Panc1 (cell line): ENCODE measurements at regions not wholly inside any gene's neighbourhood (a gene's known extent, or its start where the extent isn't known, plus 50 kb on each side); places are given as distances from the start of the nearest gene placed in this dataset.

ENCODE experiments used
- ATAC-seq: fragments of 200-7000 bp; cut with Tn5 transposase; 2 replicates; pipeline ENCODE4 v1.9.1; 2020; ENCODE audit warnings: mild to moderate bottlenecking, moderate library complexity
- BruUV-seq: library from RNA; stranded (reverse); fragments of 400-500 nt; replicated peaks from 2 replicates; lab custom pipeline; 2021; lab: Mats Ljungman, UMichigan
- CTCF ChIA-PET: fragments of 300-600 bp; sonication (Branson Sonifier 250); formaldehyde crosslinking; loops from one replicate; lab custom pipeline; 2022; ENCODE audit warnings: antibody characterized with exemption; lab: Charles Lee
- POLR2A ChIA-PET: fragments of 300-600 bp; sonication (Branson Sonifier 250); formaldehyde crosslinking; loops from one replicate; lab custom pipeline; 2022; ENCODE audit warnings: antibody characterized with exemption; lab: Charles Lee
- DNase-seq: peaks from one replicate; pipeline ENCODE4 v3.0.0-alpha.2; 2010; ENCODE audit warnings: low read depth, low spot score
- H3K27ac ChIP-seq: 2 replicates; pipeline ENCODE4 v1.5.1; 2011; ENCODE audit warnings: mild to moderate bottlenecking, low read length, inconsistent platforms
- H3K27me3 ChIP-seq: fragments of 200-500 bp; sonication (Bioruptor generic); 2 replicates; pipeline ENCODE4 v1.6.0; 2014; ENCODE audit warnings: low read length, inconsistent platforms; ENCODE audit not compliant: control insufficient read depth, insufficient read depth
- H3K36me3 ChIP-seq: fragments of 200-500 bp; sonication (Bioruptor generic); 2 replicates; pipeline ENCODE4 v1.5.1; 2014; ENCODE audit warnings: inconsistent platforms, mild to moderate bottlenecking, low read length, moderate library complexity; ENCODE audit not compliant: control insufficient read depth, insufficient read depth
- H3K4me1 ChIP-seq: 2 replicates; pipeline ENCODE4 v1.5.1; 2011; ENCODE audit warnings: inconsistent platforms, mild to moderate bottlenecking, low read length, moderate library complexity; ENCODE audit not compliant: control insufficient read depth, insufficient read depth
- H3K4me3 ChIP-seq, 2 experiments: 2 replicates each; pipeline ENCODE4 v1.5.1; 2011 to 2012; ENCODE audit warnings: low read depth in 2 of 2, low read length in 2 of 2, mild to moderate bottlenecking in 2 of 2, inconsistent platforms in 1 of 2, moderate library complexity in 1 of 2
- H3K9me3 ChIP-seq: fragments of 200-500 bp; sonication (Bioruptor generic); 2 replicates; pipeline ENCODE4 v1.5.1; 2014; ENCODE audit warnings: low read depth, mild to moderate bottlenecking, inconsistent platforms, low read length, moderate library complexity; ENCODE audit not compliant: control insufficient read depth, insufficient read depth
- CTCF ChIP-seq: fragments of 450-650 bp; IDR thresholded peaks from 2 replicates; pipeline ENCODE4 v1.5.1; 2017; ENCODE audit warnings: mild to moderate bottlenecking
- POLR2AphosphoS5 ChIP-seq: IDR thresholded peaks from 2 replicates; pipeline ENCODE4 v1.6.1; 2012; ENCODE audit warnings: mild to moderate bottlenecking, low read depth, low read length, moderate library complexity
- REST ChIP-seq, 2 experiments: IDR thresholded peaks; 2 replicates each; pipeline ENCODE4 v1.6.1; 2011 to 2012; ENCODE audit warnings: low read depth in 2 of 2, control low read depth in 1 of 2, low read length in 1 of 2, mild to moderate bottlenecking in 1 of 2, moderate library complexity in 1 of 2; ENCODE audit not compliant: insufficient read depth in 1 of 2
- SIN3A ChIP-seq: IDR thresholded peaks from 2 replicates; pipeline ENCODE4 v1.6.1; 2012; ENCODE audit warnings: low read depth, mild to moderate bottlenecking, low read length, moderate library complexity, borderline replicate concordance; ENCODE audit not compliant: insufficient read depth
- TCF7L2 ChIP-seq: IDR thresholded peaks from 2 replicates; pipeline ENCODE4 v1.6.1; 2011; ENCODE audit warnings: mild to moderate bottlenecking, low read depth, low read length, inconsistent platforms
- in situ Hi-C: cut with HindIII; loops from 2 replicates; pipeline ENCODE4 v1.10.0; 2016; ENCODE audit warnings: low sequenced_read_pairs, low pct_unique_long_range_greater_than_20kb
- intact Hi-C: fragments of 100-400 bp; cut with micrococcal nuclease; formaldehyde crosslinking; loops from one replicate; pipeline ENCODE4 v1.10.0; 2022; ENCODE audit not compliant: unreplicated experiment

DNA sequence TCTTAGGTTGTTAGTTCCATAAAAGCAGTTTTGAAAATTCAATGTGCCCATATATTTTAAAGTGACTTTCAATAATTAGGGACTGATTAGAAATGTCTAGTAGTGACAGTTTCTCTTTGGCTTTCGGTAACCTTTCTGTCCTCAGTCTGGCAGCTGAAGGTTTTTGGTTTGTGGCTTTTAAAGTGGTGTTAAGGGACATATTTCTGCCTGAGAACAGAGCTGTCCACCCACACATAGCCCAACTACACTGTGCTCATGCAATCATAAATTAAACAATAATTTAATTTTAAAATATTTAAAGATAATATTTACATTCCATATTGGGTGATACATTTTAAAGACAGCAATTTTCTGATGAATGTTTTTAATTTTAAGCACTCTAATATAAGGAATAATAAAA is 335.0 kb upstream of the TENM3 start:
- no peak for ATAC-seq
- H3K4me3 ChIP-seq = no peak overlapping the region
- TF ChIP-seq TCF7L2 (no peak), CTCF (no peak), REST (IDR thresholded peaks at IDR 0.05; ENCODE audit: insufficient read depth in 1 of 2, low read depth in 2 of 2, low read length in 1 of 2) (no peak), SIN3A (no peak), POLR2AphosphoS5 (no peak)
- no peak for DNase-seq
- H3K27me3 ChIP-seq = no peaks in the 10 kb centered on the region
- in situ Hi-C loops (no loop called here), intact Hi-C loops (no loop called here)
- ChIA-PET POLR2A (no interaction called here), CTCF (no interaction called here)
- H3K36me3 ChIP-seq = no peaks in the 10 kb centered on the region
- H3K4me1 ChIP-seq = no peaks in the 10 kb centered on the region
- BruUV-seq = no TSS peak
- no peaks in the 10 kb centered on the region for H3K9me3 ChIP-seq
- H3K27ac ChIP-seq = no peak overlapping the region

DNA sequence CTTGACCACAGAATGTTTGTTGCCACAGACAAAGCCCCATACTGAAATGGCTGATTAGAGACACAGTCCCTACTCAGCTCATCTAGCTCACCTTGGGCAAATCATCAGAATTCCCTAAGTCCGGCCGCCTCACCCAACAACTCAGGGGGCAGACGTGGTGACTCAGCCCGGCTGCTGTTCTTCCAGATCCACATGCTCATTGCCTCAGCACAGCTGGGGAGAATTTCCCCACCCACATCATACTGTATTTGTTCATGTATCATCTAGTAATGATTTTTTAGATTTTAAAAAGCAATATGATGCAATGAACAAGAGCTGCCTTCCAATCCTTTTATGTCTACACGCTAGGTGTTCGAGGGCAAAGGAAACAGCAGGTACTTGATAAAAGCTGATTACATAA is 333.8 kb upstream of the TENM3 start:
- H3K27ac ChIP-seq = no peak overlapping the region
- BruUV-seq = no TSS peak
- ATAC-seq (no peak), DNase-seq (no peak)
- TF ChIP-seq CTCF (no peak), TCF7L2 (no peak), REST (IDR thresholded peaks at IDR 0.05; ENCODE audit: insufficient read depth in 1 of 2, low read depth in 2 of 2, low read length in 1 of 2) (no peak), POLR2AphosphoS5 (no peak), SIN3A (no peak)
- H3K9me3 ChIP-seq = no peaks in the 10 kb centered on the region
- H3K4me1 ChIP-seq = no peaks in the 10 kb centered on the region
- ChIA-PET POLR2A (no interaction called here), CTCF (no interaction called here)
- intact Hi-C loops = no loop called here
- no peak overlapping the region for H3K4me3 ChIP-seq
- no peaks in the 10 kb centered on the region for H3K27me3 ChIP-seq
- no peaks in the 10 kb centered on the region for H3K36me3 ChIP-seq
- in situ Hi-C loops = no loop called here
